ENCODE measurements at regions not wholly inside any gene's neighbourhood (a gene's known extent, or its start where the extent isn't known, plus 50 kb on each side); places are given as distances from the start of the nearest gene placed in this dataset.
A peak's percentile ranks its signal among the peaks of the same experiment; 100 is the strongest.

DNA sequence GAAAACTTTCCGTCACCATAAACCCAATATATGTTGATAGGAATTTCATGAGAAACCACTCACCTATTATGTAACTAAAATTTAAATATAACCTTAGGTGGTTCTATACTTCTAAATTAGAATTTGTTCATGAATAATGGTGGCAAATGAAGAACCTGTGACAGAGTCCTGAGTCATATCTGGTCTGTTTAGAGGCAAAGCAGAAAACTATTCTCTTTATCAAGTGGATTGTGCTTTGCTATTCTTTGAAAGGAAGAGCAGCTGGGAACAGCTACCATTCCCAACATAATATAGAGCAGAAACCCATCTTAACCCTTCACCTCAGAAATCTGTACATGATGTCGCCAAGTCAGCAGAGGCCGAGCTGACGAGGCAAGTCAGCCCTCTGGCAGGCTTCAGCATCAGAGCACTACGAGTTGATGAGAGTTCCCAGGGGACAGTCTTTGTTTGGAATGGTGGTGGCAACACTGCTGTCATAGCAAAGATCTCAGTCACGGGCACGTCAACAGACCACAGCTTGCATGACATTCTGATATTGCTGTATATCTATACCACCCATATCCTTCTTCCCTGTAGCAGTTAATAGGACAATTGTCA lies 631.9 kb upstream of the CA10 start:
- CTCF ChIA-PET = interaction anchor here (1.1 kb wide), 1 partner anchor 37 kb away, joined by 3 read pairs; no protein-coding TSS in a partner anchor
- peak; percentile 58 for DNase-seq (ENCODE audit: low read depth, low spot score)

DNA sequence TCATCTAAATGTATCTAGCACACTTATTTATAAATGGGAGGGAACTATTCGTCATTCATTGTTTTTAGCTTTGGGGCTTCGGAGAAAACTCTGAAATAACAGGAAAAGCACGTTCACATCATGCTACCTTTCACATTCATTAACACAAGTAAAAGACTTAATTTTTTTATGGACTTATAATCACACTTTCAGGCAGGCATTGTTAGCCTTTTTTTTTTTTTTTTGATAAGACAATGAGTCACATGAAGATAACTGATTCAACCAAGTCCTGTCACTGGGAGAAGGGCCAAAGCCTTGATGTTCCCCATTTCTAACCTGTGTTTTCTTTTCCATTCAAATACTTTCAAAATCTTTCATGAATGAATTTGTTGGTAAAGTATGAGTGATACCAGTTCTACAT lies 631.3 kb upstream of the CA10 start:
- Histone ChIP-seq H3K4me3 (replicated peaks in 1 of 3; ENCODE audit: insufficient read depth in 1 of 3, low read depth in 1 of 3, low read length in 3 of 3) (no peak overlapping the region), H3K4me1 (ENCODE audit: control insufficient read depth, extremely low read depth, insufficient read depth, low read length) (peaks cover 25% of the 10 kb centered on the region), H3K9me3 (replicated peaks; ENCODE audit: control insufficient read depth, insufficient read depth, low read length) (no peaks in the 10 kb centered on the region), H3K27me3 (ENCODE audit: control insufficient read depth in 2 of 2, insufficient read depth in 2 of 2, low read length in 2 of 2) (no peaks in the 10 kb centered on the region), H2AFZ (ENCODE audit: low read depth, low read length) (no peak overlapping the region), H3K9me1 (replicated peaks; ENCODE audit: control insufficient read depth, extremely low read depth, insufficient read depth, low read length) (no peaks in the 10 kb centered on the region), H3K27ac (ENCODE audit: insufficient read depth, low read depth, low read length) (peak overlapping the region; percentile 72), H3K4me2 (ENCODE audit: insufficient read depth, low read length) (peak overlapping the region; percentile 49), H3K36me3 (ENCODE audit: control insufficient read depth in 2 of 2, extremely low read depth in 1 of 2, insufficient read depth in 2 of 2, low read length in 2 of 2) (no peaks in the 10 kb centered on the region), H3K9ac (replicated peaks; ENCODE audit: extremely low read depth, insufficient read depth, low read length) (no peak overlapping the region), H4K20me1 (replicated peaks; ENCODE audit: control insufficient read depth, extremely low read depth, insufficient read depth, low read length) (no peaks in the 10 kb centered on the region), H3K79me2 (ENCODE audit: control insufficient read depth, insufficient read depth, low read length) (no peaks in the 10 kb centered on the region)
- dilution Hi-C loops (cut with MboI; ENCODE audit: extremely low pct_ligation_motif_present, low sequenced_read_pairs) (no loop called here), intact Hi-C loops (cut with micrococcal nuclease) (loop anchor here (5.0 kb wide), 1 partner anchor 183 kb away; no protein-coding TSS in a partner anchor)
- no TSS peak for BruUV-seq (replicated peaks)
- FAIRE-seq = peak; percentile 81
- ChIA-PET POLR2A (interaction anchor here (0.7 kb wide), 1 partner anchor 40 kb away, joined by 5 read pairs; no protein-coding TSS in a partner anchor), CTCF (interaction anchor here (1.1 kb wide), 1 partner anchor 36 kb away, joined by 3 read pairs; no protein-coding TSS in a partner anchor)
- TF ChIP-seq GATA2 (IDR thresholded peaks at IDR 0.05; ENCODE audit: insufficient read depth, insufficient read length, low read depth, low read length) = no peak
- peak; percentile 26 for TF ChIP-seq FOS (IDR thresholded peaks at IDR 0.05; ENCODE audit: borderline replicate concordance, insufficient read depth, low read length)
- TF ChIP-seq EZH2 (IDR thresholded peaks at IDR 0.05; ENCODE audit: borderline replicate concordance, low read depth, low read length, severe bottlenecking) = no peak
- peak; percentile 65 for DNase-seq (ENCODE audit: low read depth, low spot score)

More for the DNA sequence above, 631.9 kb upstream of the CA10 start:
- TF ChIP-seq JUN (IDR thresholded peaks at IDR 0.05; ENCODE audit: borderline replicate concordance, insufficient read depth, insufficient read length, low read depth) (no peak), GATA2 (IDR thresholded peaks at IDR 0.05; ENCODE audit: insufficient read depth, insufficient read length, low read depth, low read length) (peak; percentile 30), FOS (IDR thresholded peaks at IDR 0.05; ENCODE audit: borderline replicate concordance, insufficient read depth, low read length) (peak; percentile 68), POLR2A (IDR thresholded peaks at IDR 0.05; ENCODE audit: low read depth, low read length) (no peak)
- TF ChIP-seq, protein P1, sequence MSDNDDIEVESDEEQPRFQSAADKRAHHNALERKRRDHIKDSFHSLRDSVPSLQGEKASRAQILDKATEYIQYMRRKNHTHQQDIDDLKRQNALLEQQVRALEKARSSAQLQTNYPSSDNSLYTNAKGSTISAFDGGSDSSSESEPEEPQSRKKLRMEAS (IDR thresholded peaks at IDR 0.05; ENCODE audit: insufficient read depth, insufficient read length) = no peak
- no peaks in the 10 kb centered on the region for H3K9me3 ChIP-seq (replicated peaks; ENCODE audit: control insufficient read depth, insufficient read depth, low read length)
- no peaks in the 10 kb centered on the region for H3K79me2 ChIP-seq (ENCODE audit: control insufficient read depth, insufficient read depth, low read length)
- no peak overlapping the region for H3K9ac ChIP-seq (replicated peaks; ENCODE audit: extremely low read depth, insufficient read depth, low read length)
- H3K4me1 ChIP-seq (ENCODE audit: control insufficient read depth, extremely low read depth, insufficient read depth, low read length) = peaks cover 25% of the 10 kb centered on the region
- BruUV-seq (replicated peaks) = TSS peak; percentile 14
- H4K20me1 ChIP-seq (replicated peaks; ENCODE audit: control insufficient read depth, extremely low read depth, insufficient read depth, low read length) = no peaks in the 10 kb centered on the region
- intact Hi-C loops (cut with micrococcal nuclease) (loop anchor here (5.0 kb wide), 1 partner anchor 183 kb away; no protein-coding TSS in a partner anchor), dilution Hi-C loops (cut with MboI; ENCODE audit: extremely low pct_ligation_motif_present, low sequenced_read_pairs) (no loop called here)
- POLR2A ChIA-PET = no interaction called here
- peak overlapping the region; percentile 87 for H2AFZ ChIP-seq (ENCODE audit: low read depth, low read length)
- no peaks in the 10 kb centered on the region for H3K9me1 ChIP-seq (replicated peaks; ENCODE audit: control insufficient read depth, extremely low read depth, insufficient read depth, low read length)
- H3K27ac ChIP-seq (ENCODE audit: insufficient read depth, low read depth, low read length) = peak overlapping the region; percentile 72
- H3K4me2 ChIP-seq (ENCODE audit: insufficient read depth, low read length) = peak overlapping the region; percentile 49
- no peaks in the 10 kb centered on the region for H3K36me3 ChIP-seq (ENCODE audit: control insufficient read depth in 2 of 2, extremely low read depth in 1 of 2, insufficient read depth in 2 of 2, low read length in 2 of 2)
- H3K4me3 ChIP-seq (replicated peaks in 1 of 3; ENCODE audit: insufficient read depth in 1 of 3, low read depth in 1 of 3, low read length in 3 of 3) = no peak overlapping the region
- peak; percentile 89 for FAIRE-seq
- H3K27me3 ChIP-seq (ENCODE audit: control insufficient read depth in 2 of 2, insufficient read depth in 2 of 2, low read length in 2 of 2) = no peaks in the 10 kb centered on the region
